ENCODE measurements at regions not wholly inside any gene's neighbourhood (a gene's known extent, or its start where the extent isn't known, plus 50 kb on each side); places are given as distances from the start of the nearest gene placed in this dataset.

GRCh38 chr1:34631126-34631525, 123.7 kb upstream of the GJB5 start:
- TF ChIP-seq, protein P1, sequence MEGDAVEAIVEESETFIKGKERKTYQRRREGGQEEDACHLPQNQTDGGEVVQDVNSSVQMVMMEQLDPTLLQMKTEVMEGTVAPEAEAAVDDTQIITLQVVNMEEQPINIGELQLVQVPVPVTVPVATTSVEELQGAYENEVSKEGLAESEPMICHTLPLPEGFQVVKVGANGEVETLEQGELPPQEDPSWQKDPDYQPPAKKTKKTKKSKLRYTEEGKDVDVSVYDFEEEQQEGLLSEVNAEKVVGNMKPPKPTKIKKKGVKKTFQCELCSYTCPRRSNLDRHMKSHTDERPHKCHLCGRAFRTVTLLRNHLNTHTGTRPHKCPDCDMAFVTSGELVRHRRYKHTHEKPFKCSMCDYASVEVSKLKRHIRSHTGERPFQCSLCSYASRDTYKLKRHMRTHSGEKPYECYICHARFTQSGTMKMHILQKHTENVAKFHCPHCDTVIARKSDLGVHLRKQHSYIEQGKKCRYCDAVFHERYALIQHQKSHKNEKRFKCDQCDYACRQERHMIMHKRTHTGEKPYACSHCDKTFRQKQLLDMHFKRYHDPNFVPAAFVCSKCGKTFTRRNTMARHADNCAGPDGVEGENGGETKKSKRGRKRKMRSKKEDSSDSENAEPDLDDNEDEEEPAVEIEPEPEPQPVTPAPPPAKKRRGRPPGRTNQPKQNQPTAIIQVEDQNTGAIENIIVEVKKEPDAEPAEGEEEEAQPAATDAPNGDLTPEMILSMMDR (IDR thresholded peaks at IDR 0.05) = no peak
- TF ChIP-seq POLR2A (IDR thresholded peaks at IDR 0.05) = no peak
- no peak for TF ChIP-seq POLR2AphosphoS5 (IDR thresholded peaks at IDR 0.05)

All from sigmoid colon (tissue), 4 donors.